Fibroblast of lung (primary cell): ENCODE measurements at regions not wholly inside any gene's neighbourhood (a gene's known extent, or its start where the extent isn't known, plus 50 kb on each side); places are given as distances from the start of the nearest gene placed in this dataset.

Experiments used
- DNase-seq, 2 donors: peaks; one replicate each; pipeline versions ENCODE4 v3.0.0 to v3.0.0-alpha.2; 2010; ENCODE audit warnings: low read depth in 2 of 2
- H2AFZ ChIP-seq: 2 replicates; pipeline ENCODE4 v1.5.1; 2012; ENCODE audit warnings: low read length, control low read depth, inconsistent platforms
- H3K27ac ChIP-seq: 2 replicates; pipeline ENCODE4 v1.5.1; 2011; ENCODE audit warnings: low read length, control low read depth; ENCODE audit not compliant: insufficient read depth
- H3K27me3 ChIP-seq: 2 replicates; pipeline ENCODE4 v1.5.1; 2011; ENCODE audit warnings: mild to moderate bottlenecking, low read length; ENCODE audit not compliant: control insufficient read depth, insufficient read depth
- H3K36me3 ChIP-seq: 2 replicates; pipeline ENCODE4 v1.5.1; 2011; ENCODE audit warnings: low read length; ENCODE audit not compliant: control insufficient read depth, insufficient read depth
- H3K4me1 ChIP-seq: 2 replicates; pipeline ENCODE4 v1.5.1; 2011; ENCODE audit warnings: low read length; ENCODE audit not compliant: control insufficient read depth, insufficient read depth; ENCODE audit errors: extremely low read depth
- H3K4me2 ChIP-seq: 2 replicates; pipeline ENCODE4 v1.5.1; 2011; ENCODE audit warnings: low read length, control low read depth; ENCODE audit not compliant: insufficient read depth; ENCODE audit errors: extremely low read depth
- H3K4me3 ChIP-seq, 4 experiments: fragments of 200-600 bp in 1 of 4; sonication (generic) in 1 of 4; replicated peaks in 1 of 4; 2 replicates each; pipeline ENCODE4 v1.5.1; 2011 to 2016; ENCODE audit warnings: low read length in 4 of 4, low read depth in 3 of 4, mild to moderate bottlenecking in 3 of 4, control low read depth in 2 of 4, inconsistent platforms in 1 of 4, mixed read lengths in 1 of 4; ENCODE audit not compliant: insufficient read depth in 1 of 4; ENCODE audit errors: control extremely low read depth in 1 of 4
- H3K79me2 ChIP-seq: 2 replicates; pipeline ENCODE4 v1.5.1; 2012; ENCODE audit warnings: mild to moderate bottlenecking, low read length, inconsistent platforms; ENCODE audit not compliant: control insufficient read depth, insufficient read depth
- H3K9ac ChIP-seq: 2 replicates; pipeline ENCODE4 v1.5.1; 2011; ENCODE audit warnings: mild to moderate bottlenecking, low read length, control low read depth; ENCODE audit not compliant: insufficient read depth
- H3K9me3 ChIP-seq: 2 replicates; pipeline ENCODE4 v1.5.1; 2012; ENCODE audit warnings: low read depth, low read length; ENCODE audit not compliant: control insufficient read depth, insufficient read depth
- H4K20me1 ChIP-seq: 2 replicates; pipeline ENCODE4 v1.5.1; 2011; ENCODE audit warnings: low read length; ENCODE audit not compliant: control insufficient read depth, insufficient read depth; ENCODE audit errors: extremely low read depth
- EZH2 ChIP-seq: IDR thresholded peaks from 2 replicates; pipeline ENCODE4 v1.5.1; 2012; ENCODE audit warnings: low read length, control low read depth, mild to moderate bottlenecking; ENCODE audit errors: missing control alignments
- TF ChIP-seq, protein P1 (sequence below), 2 donors: IDR thresholded peaks in 1 of 2; conservative IDR thresholded peaks in 1 of 2; 1 replicate in 1 of 2; 2 replicates in 1 of 2; pipeline ENCODE4 v1.5.1; 2011 to 2012; ENCODE audit warnings: low read length in 2 of 2, control low read depth in 1 of 2, inconsistent platforms in 1 of 2, low read depth in 1 of 2, mild to moderate bottlenecking in 1 of 2

DNA sequence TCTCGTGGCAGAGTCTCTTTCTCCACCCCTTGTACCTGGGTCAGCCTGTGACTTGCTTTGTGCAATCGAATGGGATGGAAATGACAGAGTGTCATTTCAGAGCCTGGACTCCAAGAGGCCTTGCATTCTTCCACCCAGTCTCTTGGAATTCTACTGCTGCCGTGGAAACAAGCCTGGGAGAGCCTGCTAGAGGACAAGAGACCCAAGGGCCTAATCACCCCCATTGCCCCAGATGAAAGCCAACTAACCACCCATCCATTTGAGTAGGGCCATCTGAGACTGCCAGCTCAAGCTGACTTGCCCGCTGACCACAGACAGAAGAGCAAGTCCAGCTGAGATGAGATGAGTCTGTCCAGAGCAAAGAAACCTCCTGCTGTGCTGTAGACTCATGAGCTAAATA lies 201.6 kb downstream of the PTPRU start:
- Histone ChIP-seq H4K20me1 (no peaks in the 10 kb centered on the region), H3K79me2 (no peaks in the 10 kb centered on the region), H3K9ac (no peak overlapping the region), H3K27me3 (no peaks in the 10 kb centered on the region), H3K4me2 (no peak overlapping the region), H3K36me3 (no peaks in the 10 kb centered on the region), H3K27ac (no peak overlapping the region), H3K4me1 (no peaks in the 10 kb centered on the region), H3K9me3 (no peaks in the 10 kb centered on the region), H2AFZ (no peak overlapping the region), H3K4me3 (no peak overlapping the region)
- DNase-seq, result no peak
- no peak for TF ChIP-seq EZH2
- TF ChIP-seq, protein P1, sequence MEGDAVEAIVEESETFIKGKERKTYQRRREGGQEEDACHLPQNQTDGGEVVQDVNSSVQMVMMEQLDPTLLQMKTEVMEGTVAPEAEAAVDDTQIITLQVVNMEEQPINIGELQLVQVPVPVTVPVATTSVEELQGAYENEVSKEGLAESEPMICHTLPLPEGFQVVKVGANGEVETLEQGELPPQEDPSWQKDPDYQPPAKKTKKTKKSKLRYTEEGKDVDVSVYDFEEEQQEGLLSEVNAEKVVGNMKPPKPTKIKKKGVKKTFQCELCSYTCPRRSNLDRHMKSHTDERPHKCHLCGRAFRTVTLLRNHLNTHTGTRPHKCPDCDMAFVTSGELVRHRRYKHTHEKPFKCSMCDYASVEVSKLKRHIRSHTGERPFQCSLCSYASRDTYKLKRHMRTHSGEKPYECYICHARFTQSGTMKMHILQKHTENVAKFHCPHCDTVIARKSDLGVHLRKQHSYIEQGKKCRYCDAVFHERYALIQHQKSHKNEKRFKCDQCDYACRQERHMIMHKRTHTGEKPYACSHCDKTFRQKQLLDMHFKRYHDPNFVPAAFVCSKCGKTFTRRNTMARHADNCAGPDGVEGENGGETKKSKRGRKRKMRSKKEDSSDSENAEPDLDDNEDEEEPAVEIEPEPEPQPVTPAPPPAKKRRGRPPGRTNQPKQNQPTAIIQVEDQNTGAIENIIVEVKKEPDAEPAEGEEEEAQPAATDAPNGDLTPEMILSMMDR (conservative IDR thresholded peaks at IDR 0.05 in 1 of 2, IDR thresholded peaks at IDR 0.05 in 1 of 2; ENCODE audit: low read depth in 1 of 2, low read length in 2 of 2), result no peak

DNA sequence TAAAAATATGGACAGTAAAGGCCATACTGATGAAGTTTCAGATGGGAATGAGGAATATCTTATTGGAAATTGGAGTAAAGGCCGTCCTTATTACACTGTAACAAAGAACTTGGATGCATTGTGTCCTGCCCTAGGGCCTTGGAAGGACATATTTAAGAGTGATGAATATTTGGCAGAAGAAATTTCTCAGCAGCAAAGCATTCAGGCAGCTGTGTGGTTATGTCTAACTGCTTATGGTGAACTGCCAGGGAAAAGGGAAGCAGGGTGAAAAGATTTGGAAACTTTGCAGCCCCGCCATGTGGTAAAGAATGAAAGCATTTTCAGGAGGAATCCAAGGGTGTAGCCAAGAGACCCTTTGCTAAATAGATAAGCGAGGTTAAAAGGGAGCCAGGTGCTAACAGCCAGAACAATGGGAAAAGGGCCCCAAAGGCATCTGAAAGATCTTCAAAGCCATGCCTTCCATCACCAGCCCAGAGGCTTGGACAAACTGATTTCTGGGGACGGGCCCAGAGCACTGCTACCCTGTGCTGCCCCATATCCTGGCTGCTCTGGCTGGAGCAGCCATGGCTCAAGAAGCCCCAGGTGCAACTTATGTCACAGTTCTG lies 200.0 kb downstream of the PTPRU start:
- no peak overlapping the region for H3K4me2 ChIP-seq

DNA sequence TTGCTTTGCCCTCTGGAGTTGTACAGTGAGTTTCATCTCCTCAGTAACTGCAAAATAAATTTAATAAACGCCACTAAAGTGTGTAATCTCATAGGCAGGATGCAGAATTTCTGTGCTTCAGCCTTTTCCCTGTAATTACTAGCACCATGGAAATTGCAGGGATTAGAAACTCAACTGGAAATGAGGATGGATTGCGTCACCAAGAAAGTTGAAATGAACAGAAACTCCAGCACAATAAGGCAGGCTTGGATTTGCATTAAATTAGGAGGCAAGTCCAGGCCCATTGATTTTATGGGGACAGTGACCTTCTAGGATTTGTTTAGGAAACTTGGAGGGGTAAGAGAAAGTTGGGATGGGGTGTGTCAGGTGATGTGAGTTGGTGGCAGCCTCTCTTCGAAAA lies 197.5 kb downstream of the PTPRU start:
- H2AFZ ChIP-seq, result no peak overlapping the region
- no peaks in the 10 kb centered on the region for H3K9me3 ChIP-seq
- H3K4me3 ChIP-seq, result no peak overlapping the region
- no peaks in the 10 kb centered on the region for H4K20me1 ChIP-seq
- H3K4me1 ChIP-seq, result no peaks in the 10 kb centered on the region
- no peaks in the 10 kb centered on the region for H3K79me2 ChIP-seq
- H3K36me3 ChIP-seq, result no peaks in the 10 kb centered on the region
- TF ChIP-seq, protein P1 (conservative IDR thresholded peaks at IDR 0.05 in 1 of 2, IDR thresholded peaks at IDR 0.05 in 1 of 2; ENCODE audit: low read depth in 1 of 2, low read length in 2 of 2), result no peak
- no peak for TF ChIP-seq EZH2
- DNase-seq, result no peak
- no peak overlapping the region for H3K4me2 ChIP-seq
- H3K27ac ChIP-seq, result no peak overlapping the region
- H3K27me3 ChIP-seq, result no peaks in the 10 kb centered on the region
- H3K9ac ChIP-seq, result no peak overlapping the region

More for the DNA sequence above, 200.0 kb downstream of the PTPRU start:
- Histone ChIP-seq H4K20me1 (no peaks in the 10 kb centered on the region), H2AFZ (no peak overlapping the region), H3K9ac (no peak overlapping the region), H3K4me3 (no peak overlapping the region), H3K27me3 (no peaks in the 10 kb centered on the region), H3K9me3 (no peaks in the 10 kb centered on the region), H3K27ac (no peak overlapping the region), H3K36me3 (no peaks in the 10 kb centered on the region), H3K79me2 (no peaks in the 10 kb centered on the region), H3K4me1 (no peaks in the 10 kb centered on the region)
- DNase-seq, result no peak
- TF ChIP-seq, protein P1 (conservative IDR thresholded peaks at IDR 0.05 in 1 of 2, IDR thresholded peaks at IDR 0.05 in 1 of 2; ENCODE audit: low read depth in 1 of 2, low read length in 2 of 2), result no peak
- TF ChIP-seq EZH2, result no peak
